HG02943 (cell line): ENCODE measurements at regions not wholly inside any gene's neighbourhood (a gene's known extent, or its start where the extent isn't known, plus 50 kb on each side); places are given as distances from the start of the nearest gene placed in this dataset.

Experiments used
- ATAC-seq: cut with Tn5 transposase; IDR thresholded peaks from one replicate; pipeline ENCODE4 v1.9.1; 2021; ENCODE audit warnings: mild to moderate bottlenecking, low read depth, moderate library complexity; ENCODE audit not compliant: unreplicated experiment

- no peak for ATAC-seq
These were observed 92.5 kb downstream of the ARL4A start for GRCh38 chr7:12779947-12780346.

- no peak for ATAC-seq
These were observed 96.1 kb downstream of the ARL4A start for GRCh38 chr7:12783421-12784095.

- no peak for ATAC-seq
These were observed 98.0 kb downstream of the ARL4A start for GRCh38 chr7:12785473-12785872.

- no peak for ATAC-seq
These were observed 99.1 kb downstream of the ARL4A start for GRCh38 chr7:12786494-12786893.

- ATAC-seq = no peak
These were observed 100.7 kb downstream of the ARL4A start for GRCh38 chr7:12788171-12788570.

- no peak for ATAC-seq
These were observed 101.2 kb downstream of the ARL4A start for GRCh38 chr7:12788591-12788990.

- ATAC-seq = no peak
These were observed 107.4 kb downstream of the ARL4A start for GRCh38 chr7:12794722-12795302.

GRCh38 chr7:12796397-12797127, 109.1 kb downstream of the ARL4A start:
- no peak for ATAC-seq

GRCh38 chr7:12800486-12800885, 113.1 kb downstream of the ARL4A start:
- no peak for ATAC-seq

- no peak for ATAC-seq
These were observed 113.7 kb downstream of the ARL4A start for GRCh38 chr7:12801107-12801506.

- ATAC-seq = no peak
These were observed 114.6 kb downstream of the ARL4A start for GRCh38 chr7:12802070-12802469.

GRCh38 chr7:12803542-12803941, 116.1 kb downstream of the ARL4A start:
- ATAC-seq = no peak

GRCh38 chr7:12805518-12805928, 118.1 kb downstream of the ARL4A start:
- no peak for ATAC-seq

- no peak for ATAC-seq
These were observed 118.5 kb downstream of the ARL4A start for GRCh38 chr7:12805957-12806356.

- no peak for ATAC-seq
These were observed 122.0 kb downstream of the ARL4A start for GRCh38 chr7:12809476-12809875.

GRCh38 chr7:12812111-12812510, 124.7 kb downstream of the ARL4A start:
- no peak for ATAC-seq

GRCh38 chr7:12814107-12814506, 126.7 kb downstream of the ARL4A start:
- no peak for ATAC-seq

- ATAC-seq = no peak
These were observed 127.4 kb downstream of the ARL4A start for GRCh38 chr7:12814828-12815227.

- no peak for ATAC-seq
These were observed 128.0 kb downstream of the ARL4A start for GRCh38 chr7:12815426-12815825.

GRCh38 chr7:12815871-12816270, 128.4 kb downstream of the ARL4A start:
- ATAC-seq = no peak

- ATAC-seq = no peak
These were observed 133.3 kb downstream of the ARL4A start for GRCh38 chr7:12820777-12821176.

GRCh38 chr7:12821746-12822145, 134.3 kb downstream of the ARL4A start:
- no peak for ATAC-seq
